GM12878 (cell line): ENCODE measurements at regions not wholly inside any gene's neighbourhood (a gene's known extent, or its start where the extent isn't known, plus 50 kb on each side); places are given as distances from the start of the nearest gene placed in this dataset.
A peak's percentile ranks its signal among the peaks of the same experiment; 100 is the strongest.

Experiments
- ATAC-seq: fragments of 200-7000 bp; cut with Tn5 transposase; 3 replicates; pipeline ENCODE4 v1.9.1; 2020; ENCODE audit warnings: mild to moderate bottlenecking, moderate library complexity
- BruUV-seq: library from RNA; stranded (reverse); fragments of 400-500 nt; replicated peaks from 2 replicates; lab custom pipeline; 2021; lab: Mats Ljungman, UMichigan
- CTCF ChIA-PET: fragments of 300-600 bp; sonication (Branson Sonifier 250); formaldehyde crosslinking; extraction: SDS; loops from one replicate; lab custom pipeline; 2021; ENCODE audit warnings: inconsistent platforms; lab: Yijun Ruan, JAX
- POLR2A ChIA-PET: fragments of 350-600 bp; formaldehyde crosslinking; extraction: SDS; loops from one replicate; lab custom pipeline; 2021; ENCODE audit warnings: inconsistent platforms; lab: Charles Lee
- RAD21 ChIA-PET: fragments of 300-600 bp; sonication (Branson Sonifier 250); formaldehyde crosslinking; loops from one replicate; lab custom pipeline; 2023; ENCODE audit warnings: antibody characterized with exemption; ENCODE audit not compliant: unreplicated experiment; lab: Charles Lee
- SMC1A ChIA-PET: fragments of 300-600 bp; sonication (Branson Sonifier 250); formaldehyde crosslinking; loops from one replicate; lab custom pipeline; 2023; ENCODE audit not compliant: unreplicated experiment, uncharacterized antibody; lab: Charles Lee
- DNase-seq: peaks from one replicate; pipeline ENCODE4 v3.0.0-alpha.2; 2011; ENCODE audit warnings: low read depth, low spot score
- FAIRE-seq: peaks from 3 replicates; lab custom pipeline; 2011; peaks lifted over from hg19 to GRCh38; lab: Jason Lieb, UNC
- H2AFZ ChIP-seq: 2 replicates; pipeline ENCODE4 v1.6.0; 2011; ENCODE audit warnings: low read depth, low read length, control low read depth; ENCODE audit not compliant: control insufficient read depth
- H3K27ac ChIP-seq: 2 replicates; pipeline ENCODE4 v1.5.1; 2011; ENCODE audit warnings: control low read depth; ENCODE audit not compliant: control insufficient read depth, insufficient read depth
- H3K27me3 ChIP-seq, 2 experiments: replicated peaks in 1 of 2; 2 replicates each; pipeline versions ENCODE4 v1.6.0 to v1.6.1; 2011; ENCODE audit warnings: low read length in 1 of 2; ENCODE audit not compliant: control insufficient read depth in 2 of 2, insufficient read depth in 2 of 2
- H3K36me3 ChIP-seq, 2 experiments: 2 replicates each; pipeline ENCODE4 v1.5.1; 2011; ENCODE audit warnings: low read length in 1 of 2; ENCODE audit not compliant: control insufficient read depth in 2 of 2, insufficient read depth in 2 of 2
- H3K4me1 ChIP-seq: 2 replicates; pipeline ENCODE4 v1.6.1; 2011; ENCODE audit warnings: mild to moderate bottlenecking, low read length, moderate library complexity, mixed read lengths; ENCODE audit not compliant: control insufficient read depth, insufficient read depth
- H3K4me2 ChIP-seq: 2 replicates; pipeline ENCODE4 v1.6.0; 2011; ENCODE audit warnings: control low read depth; ENCODE audit not compliant: control insufficient read depth, insufficient read depth
- H3K4me3 ChIP-seq: fragments of 200-600 bp; sonication (generic); 2 replicates; pipeline ENCODE4 v1.5.1; 2016
- H3K79me2 ChIP-seq: 2 replicates; pipeline ENCODE4 v1.6.0; 2011; ENCODE audit warnings: low read length; ENCODE audit not compliant: control insufficient read depth, insufficient read depth
- H3K9ac ChIP-seq: 2 replicates; pipeline ENCODE4 v1.8.0; 2011; ENCODE audit warnings: low read length, control low read depth, mixed read lengths; ENCODE audit not compliant: control insufficient read depth, insufficient read depth
- H3K9me3 ChIP-seq: replicated peaks from 3 replicates; pipeline ENCODE4 v1.5.1; 2011; ENCODE audit warnings: mild to moderate bottlenecking, low read length; ENCODE audit not compliant: control insufficient read depth, insufficient read depth
- H4K20me1 ChIP-seq: 2 replicates; pipeline ENCODE4 v1.6.0; 2011; ENCODE audit not compliant: control insufficient read depth, insufficient read depth
- BCL11A ChIP-seq: IDR thresholded peaks from 2 replicates; pipeline ENCODE4 v1.6.1; 2011; ENCODE audit warnings: low read depth, low read length
- CBX5 ChIP-seq: sonication (generic); IDR thresholded peaks from 2 replicates; pipeline ENCODE4 v1.6.1; 2016; ENCODE audit warnings: low read depth, moderate library complexity, mild to moderate bottlenecking, inconsistent platforms
- CHD1 ChIP-seq: IDR thresholded peaks from 2 replicates; pipeline ENCODE4 v1.6.1; 2012; ENCODE audit warnings: low read depth, low read length, improper control_type of control experiment
- MEF2B ChIP-seq: fragments of 450-650 bp; IDR thresholded peaks from 2 replicates; pipeline ENCODE4 v1.6.1; 2018; ENCODE audit warnings: mild to moderate bottlenecking, moderate library complexity; ENCODE audit not compliant: partially characterized antibody, poor library complexity, severe bottlenecking
- MXI1 ChIP-seq: fragments of 150-350 bp; IDR thresholded peaks from 2 replicates; pipeline ENCODE4 v1.6.1; 2011; ENCODE audit warnings: low read depth, mild to moderate bottlenecking, inconsistent platforms, low read length, improper control_type of control experiment
- NFXL1 ChIP-seq: fragments of 450-650 bp; IDR thresholded peaks from 2 replicates; pipeline ENCODE4 v1.6.1; 2017; ENCODE audit warnings: antibody characterized with exemption, mild to moderate bottlenecking, borderline replicate concordance
- NR2C2 ChIP-seq: IDR thresholded peaks from 2 replicates; pipeline ENCODE4 v1.6.1; 2011; ENCODE audit warnings: borderline replicate concordance, low read depth; ENCODE audit not compliant: control insufficient read depth, insufficient read length
- SRF ChIP-seq, 2 experiments: IDR thresholded peaks; 2 replicates each; pipeline ENCODE4 v1.6.1; 2011; ENCODE audit warnings: low read depth in 2 of 2, low read length in 2 of 2, mild to moderate bottlenecking in 1 of 2, moderate library complexity in 1 of 2
- WGBS: methylation state at CpG from one replicate; pipeline ENCODE4 v1.1.6; 2016; ENCODE audit warnings: low lambda C conversion rate; ENCODE audit not compliant: insufficient replicate concordance, insufficient coverage; ENCODE audit errors: missing lambda C conversion rate; 5-methylcytosine and 5-hydroxymethylcytosine counted together
- in situ Hi-C: fragments of 300-500 bp; cut with MboI; formaldehyde crosslinking; loops from 9 replicates; pipeline ENCODE4 v1.14.3; 2018; ENCODE audit warnings: mixed read lengths
- intact Hi-C: fragments of 100-400 bp; cut with micrococcal nuclease; formaldehyde crosslinking; loops from one replicate; pipeline ENCODE4 v1.14.2; 2022; ENCODE audit not compliant: unreplicated experiment
- TF ChIP-seq, protein P1 (sequence below): IDR thresholded peaks from 2 replicates; pipeline ENCODE4 v1.6.1; 2011; ENCODE audit warnings: low read depth, mild to moderate bottlenecking, low read length, moderate library complexity, borderline replicate concordance; ENCODE audit errors: extremely low read depth
- TF ChIP-seq, protein P2 (sequence below), 3 experiments: IDR thresholded peaks in 2 of 3; conservative IDR thresholded peaks in 1 of 3; 2 replicates each; pipeline ENCODE4 v1.5.1; 2011; ENCODE audit warnings: low read depth in 3 of 3, low read length in 3 of 3, mild to moderate bottlenecking in 3 of 3, control low read depth in 2 of 3, moderate library complexity in 2 of 3, inconsistent platforms in 1 of 3, mixed read lengths in 1 of 3; ENCODE audit not compliant: control insufficient read depth in 2 of 3, insufficient read depth in 1 of 3; ENCODE audit errors: extremely low read depth in 1 of 3

DNA sequence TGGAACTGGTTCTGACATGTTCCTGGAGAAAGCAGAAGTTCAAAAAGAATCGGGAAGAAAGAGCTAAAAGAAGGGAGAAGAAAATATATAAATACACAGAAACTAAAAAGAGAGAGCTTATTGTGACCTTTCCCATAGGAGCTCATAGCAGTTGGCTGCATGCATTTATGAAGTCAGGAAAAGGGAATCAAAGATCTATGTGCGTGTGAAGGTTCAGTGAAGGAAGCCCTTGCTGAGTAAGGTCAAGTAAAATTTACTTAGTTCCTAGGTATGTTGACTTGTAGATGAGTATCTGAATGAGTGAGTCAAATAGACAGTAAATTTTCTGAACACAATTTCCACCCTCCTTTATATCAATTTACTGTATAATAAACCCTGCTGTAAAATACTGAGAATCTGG is 632.5 kb downstream of the SLCO4C1 start:
- POLR2A ChIA-PET, result no interaction called here
- H3K27me3 ChIP-seq, result no peaks in the 10 kb centered on the region
- H3K36me3 ChIP-seq, result no peaks in the 10 kb centered on the region
- no peak overlapping the region for H2AFZ ChIP-seq
- no peaks in the 10 kb centered on the region for H3K79me2 ChIP-seq
- H3K4me1 ChIP-seq, result no peaks in the 10 kb centered on the region
- no TSS peak for BruUV-seq
- RAD21 ChIA-PET, result no interaction called here
- intact Hi-C loops, result no loop called here
- 0% methylated on average over 2 of the region's 2 CpGs for WGBS
- DNase-seq (no peak), ATAC-seq (no peak)
- CTCF ChIA-PET, result interaction anchor here (1.5 kb wide), 1 partner anchor 12 kb away, joined by 4 read pairs; no protein-coding TSS in a partner anchor
- no peak overlapping the region for H3K9ac ChIP-seq
- no peak overlapping the region for H3K27ac ChIP-seq
- no peaks in the 10 kb centered on the region for H4K20me1 ChIP-seq
- in situ Hi-C loops, result no loop called here
- SMC1A ChIA-PET, result interaction anchor here (0.7 to 2.3 kb wide), 3 partner anchors 11 to 1660 kb away, joined by 3 to 6 read pairs (median 3); no protein-coding TSS in a partner anchor
- TF ChIP-seq MEF2B (no peak), MXI1 (no peak), SRF (IDR thresholded peaks at IDR 0.05; ENCODE audit: low read depth in 2 of 2, low read length in 2 of 2) (no peak), NR2C2 (no peak), NFXL1 (no peak), CBX5 (no peak), CHD1 (no peak), BCL11A (no peak)
- TF ChIP-seq, protein P1, sequence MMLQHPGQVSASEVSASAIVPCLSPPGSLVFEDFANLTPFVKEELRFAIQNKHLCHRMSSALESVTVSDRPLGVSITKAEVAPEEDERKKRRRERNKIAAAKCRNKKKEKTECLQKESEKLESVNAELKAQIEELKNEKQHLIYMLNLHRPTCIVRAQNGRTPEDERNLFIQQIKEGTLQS, result no peak
- TF ChIP-seq, protein P2, sequence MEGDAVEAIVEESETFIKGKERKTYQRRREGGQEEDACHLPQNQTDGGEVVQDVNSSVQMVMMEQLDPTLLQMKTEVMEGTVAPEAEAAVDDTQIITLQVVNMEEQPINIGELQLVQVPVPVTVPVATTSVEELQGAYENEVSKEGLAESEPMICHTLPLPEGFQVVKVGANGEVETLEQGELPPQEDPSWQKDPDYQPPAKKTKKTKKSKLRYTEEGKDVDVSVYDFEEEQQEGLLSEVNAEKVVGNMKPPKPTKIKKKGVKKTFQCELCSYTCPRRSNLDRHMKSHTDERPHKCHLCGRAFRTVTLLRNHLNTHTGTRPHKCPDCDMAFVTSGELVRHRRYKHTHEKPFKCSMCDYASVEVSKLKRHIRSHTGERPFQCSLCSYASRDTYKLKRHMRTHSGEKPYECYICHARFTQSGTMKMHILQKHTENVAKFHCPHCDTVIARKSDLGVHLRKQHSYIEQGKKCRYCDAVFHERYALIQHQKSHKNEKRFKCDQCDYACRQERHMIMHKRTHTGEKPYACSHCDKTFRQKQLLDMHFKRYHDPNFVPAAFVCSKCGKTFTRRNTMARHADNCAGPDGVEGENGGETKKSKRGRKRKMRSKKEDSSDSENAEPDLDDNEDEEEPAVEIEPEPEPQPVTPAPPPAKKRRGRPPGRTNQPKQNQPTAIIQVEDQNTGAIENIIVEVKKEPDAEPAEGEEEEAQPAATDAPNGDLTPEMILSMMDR (IDR thresholded peaks at IDR 0.05 in 2 of 3, conservative IDR thresholded peaks at IDR 0.05 in 1 of 3; ENCODE audit: control insufficient read depth in 2 of 3, extremely low read depth in 1 of 3, insufficient read depth in 1 of 3, low read depth in 3 of 3, low read length in 3 of 3), result no peak
- TF ChIP-seq, all 136 proteins: peak for 0
- Histone ChIP-seq H3K4me3 (no peak overlapping the region), H3K9me3 (no peaks in the 10 kb centered on the region), H3K4me2 (no peak overlapping the region)
- peak; percentile 70 for FAIRE-seq
